GM12872 (cell line): ENCODE measurements at regions not wholly inside any gene's neighbourhood (a gene's known extent, or its start where the extent isn't known, plus 50 kb on each side); places are given as distances from the start of the nearest gene placed in this dataset.

Source experiments
- CTCF ChIP-seq: IDR thresholded peaks from 3 replicates; pipeline ENCODE4 v1.5.1; 2011; ENCODE audit warnings: low read depth, mild to moderate bottlenecking, low read length, moderate library complexity; ENCODE audit not compliant: insufficient read depth

- TF ChIP-seq CTCF = no peak
Observed at GRCh38 chr3:88707837-88708236, 399.6 kb upstream of the EPHA3 start.

- TF ChIP-seq CTCF = no peak
Observed at GRCh38 chr3:88712552-88712951, 394.9 kb upstream of the EPHA3 start.

- TF ChIP-seq CTCF = no peak
Observed at GRCh38 chr3:88713233-88713691, 394.2 kb upstream of the EPHA3 start.

- TF ChIP-seq CTCF = no peak
Observed at GRCh38 chr3:88725440-88726165, 381.8 kb upstream of the EPHA3 start.

GRCh38 chr3:88732186-88732585, 375.2 kb upstream of the EPHA3 start:
- no peak for TF ChIP-seq CTCF

GRCh38 chr3:88742106-88742505, 365.3 kb upstream of the EPHA3 start:
- TF ChIP-seq CTCF = no peak

- no peak for TF ChIP-seq CTCF
Observed at GRCh38 chr3:88742674-88743507, 364.5 kb upstream of the EPHA3 start.
